AG09319 (cell line): ENCODE measurements at regions not wholly inside any gene's neighbourhood (a gene's known extent, or its start where the extent isn't known, plus 50 kb on each side); places are given as distances from the start of the nearest gene placed in this dataset.

Experiments
- DNase-seq: peaks from one replicate; pipeline ENCODE4 v3.0.0-alpha.2; 2010; ENCODE audit warnings: low read depth; ENCODE audit errors: extremely low read depth
- TF ChIP-seq, protein P1 (sequence below): IDR thresholded peaks from 2 replicates; pipeline ENCODE4 v1.5.1; 2011; ENCODE audit warnings: low read depth, mild to moderate bottlenecking, inconsistent platforms, low read length, moderate library complexity

DNA sequence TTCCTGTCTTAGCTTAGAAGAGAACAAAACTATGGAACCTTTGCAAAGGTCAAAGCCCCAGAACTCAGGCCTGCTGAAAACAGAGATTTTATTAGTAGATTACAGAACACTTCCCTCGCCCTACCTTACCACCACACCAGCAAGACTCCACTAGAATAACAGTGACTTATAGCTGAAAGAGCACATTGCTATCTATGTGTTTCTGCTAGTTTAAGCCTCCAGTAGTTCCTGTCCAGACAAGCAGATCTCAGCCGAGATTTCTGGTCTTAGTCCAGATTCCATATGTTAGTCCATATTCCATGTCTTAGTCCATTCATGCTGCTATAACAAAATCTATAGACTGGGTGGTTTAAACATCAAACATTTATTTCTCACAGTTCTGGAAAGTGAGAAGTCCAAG, 412.3 kb upstream of the ID4 start:
- DNase-seq = no peak
- TF ChIP-seq, protein P1, sequence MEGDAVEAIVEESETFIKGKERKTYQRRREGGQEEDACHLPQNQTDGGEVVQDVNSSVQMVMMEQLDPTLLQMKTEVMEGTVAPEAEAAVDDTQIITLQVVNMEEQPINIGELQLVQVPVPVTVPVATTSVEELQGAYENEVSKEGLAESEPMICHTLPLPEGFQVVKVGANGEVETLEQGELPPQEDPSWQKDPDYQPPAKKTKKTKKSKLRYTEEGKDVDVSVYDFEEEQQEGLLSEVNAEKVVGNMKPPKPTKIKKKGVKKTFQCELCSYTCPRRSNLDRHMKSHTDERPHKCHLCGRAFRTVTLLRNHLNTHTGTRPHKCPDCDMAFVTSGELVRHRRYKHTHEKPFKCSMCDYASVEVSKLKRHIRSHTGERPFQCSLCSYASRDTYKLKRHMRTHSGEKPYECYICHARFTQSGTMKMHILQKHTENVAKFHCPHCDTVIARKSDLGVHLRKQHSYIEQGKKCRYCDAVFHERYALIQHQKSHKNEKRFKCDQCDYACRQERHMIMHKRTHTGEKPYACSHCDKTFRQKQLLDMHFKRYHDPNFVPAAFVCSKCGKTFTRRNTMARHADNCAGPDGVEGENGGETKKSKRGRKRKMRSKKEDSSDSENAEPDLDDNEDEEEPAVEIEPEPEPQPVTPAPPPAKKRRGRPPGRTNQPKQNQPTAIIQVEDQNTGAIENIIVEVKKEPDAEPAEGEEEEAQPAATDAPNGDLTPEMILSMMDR = no peak

DNA sequence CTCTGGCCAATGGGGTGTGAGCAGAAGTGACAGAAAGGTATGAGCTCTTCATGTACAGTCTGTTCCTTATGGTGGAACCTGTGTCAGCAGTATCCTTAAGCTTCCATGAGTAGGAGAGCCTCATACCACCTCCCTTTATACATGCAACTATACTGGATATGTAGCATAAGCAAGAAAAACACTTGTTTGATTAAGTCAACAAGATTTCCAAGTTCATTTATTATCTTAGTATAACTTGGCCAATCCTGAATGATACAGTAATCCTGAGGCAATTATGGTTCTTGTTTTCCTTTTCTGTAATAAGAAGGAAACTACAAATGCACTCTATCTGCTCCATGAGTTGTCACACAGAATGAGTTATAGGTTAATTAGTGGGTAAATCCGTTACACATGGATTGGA, 409.6 kb upstream of the ID4 start:
- TF ChIP-seq, protein P1 = no peak
- no peak for DNase-seq

DNA sequence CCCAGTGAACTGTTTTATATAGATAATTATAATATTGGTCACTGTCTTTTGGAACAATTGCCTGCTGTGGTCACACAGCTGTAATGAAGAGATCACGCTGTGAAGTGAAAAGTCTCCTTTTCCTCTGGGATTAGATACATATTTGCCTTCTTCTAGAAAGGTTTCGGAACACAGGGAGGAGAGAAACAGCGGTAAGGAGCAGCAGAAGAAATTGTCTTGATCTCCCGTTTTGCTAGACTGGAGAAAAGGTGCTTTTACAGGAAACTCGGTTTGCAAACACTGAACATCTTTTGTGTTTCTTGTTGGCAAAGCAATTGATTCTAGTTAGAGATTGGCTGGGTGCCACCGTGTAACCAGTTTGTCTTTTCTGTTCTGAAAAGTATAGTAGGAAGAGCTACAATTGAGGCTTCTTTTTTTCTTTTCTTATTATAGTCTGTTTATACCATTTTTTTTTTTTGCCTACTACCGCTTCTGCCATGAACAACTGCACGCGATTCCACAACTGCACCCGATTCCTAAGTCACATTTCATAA, 404.1 kb upstream of the ID4 start:
- TF ChIP-seq, protein P1 = no peak
- DNase-seq = no peak

DNA sequence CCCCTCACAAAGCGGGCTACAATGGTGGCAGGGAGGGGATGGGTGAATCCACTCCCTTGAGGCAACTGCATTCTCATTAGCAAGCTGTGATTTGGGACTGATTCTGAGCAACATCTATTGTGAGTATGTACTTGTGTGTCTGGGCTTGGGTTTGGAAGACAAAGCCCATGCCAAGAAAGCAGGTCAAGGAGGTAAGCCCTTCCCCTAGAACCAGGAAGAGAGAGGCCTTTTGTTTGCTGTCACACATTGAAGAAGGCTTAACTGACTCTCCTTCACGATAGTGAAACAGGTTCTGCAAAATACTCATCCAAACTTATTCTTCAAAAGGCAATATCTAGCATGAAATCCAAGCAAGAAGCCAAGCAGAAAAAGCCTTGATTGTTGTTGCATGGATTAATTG, 403.1 kb upstream of the ID4 start:
- TF ChIP-seq, protein P1 = no peak
- no peak for DNase-seq

DNA sequence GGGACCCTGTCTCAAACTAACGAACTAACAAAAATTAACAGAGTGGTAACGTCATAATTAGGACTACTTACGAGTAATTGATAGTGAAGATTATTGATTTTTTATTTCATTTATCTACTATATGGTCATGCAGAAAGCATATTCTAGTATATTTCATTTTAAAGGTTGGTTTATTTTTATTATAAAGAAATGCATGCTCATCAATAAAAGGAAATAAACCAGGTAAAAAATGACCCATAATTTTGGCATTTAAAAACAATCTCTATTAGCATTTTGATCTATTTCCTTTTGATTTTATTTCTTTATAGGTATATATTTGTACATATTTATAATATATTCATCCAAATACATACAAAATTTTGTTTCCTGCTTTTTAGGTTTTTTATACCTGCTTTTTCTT, 401.4 kb upstream of the ID4 start:
- TF ChIP-seq, protein P1 = no peak
- no peak for DNase-seq

DNA sequence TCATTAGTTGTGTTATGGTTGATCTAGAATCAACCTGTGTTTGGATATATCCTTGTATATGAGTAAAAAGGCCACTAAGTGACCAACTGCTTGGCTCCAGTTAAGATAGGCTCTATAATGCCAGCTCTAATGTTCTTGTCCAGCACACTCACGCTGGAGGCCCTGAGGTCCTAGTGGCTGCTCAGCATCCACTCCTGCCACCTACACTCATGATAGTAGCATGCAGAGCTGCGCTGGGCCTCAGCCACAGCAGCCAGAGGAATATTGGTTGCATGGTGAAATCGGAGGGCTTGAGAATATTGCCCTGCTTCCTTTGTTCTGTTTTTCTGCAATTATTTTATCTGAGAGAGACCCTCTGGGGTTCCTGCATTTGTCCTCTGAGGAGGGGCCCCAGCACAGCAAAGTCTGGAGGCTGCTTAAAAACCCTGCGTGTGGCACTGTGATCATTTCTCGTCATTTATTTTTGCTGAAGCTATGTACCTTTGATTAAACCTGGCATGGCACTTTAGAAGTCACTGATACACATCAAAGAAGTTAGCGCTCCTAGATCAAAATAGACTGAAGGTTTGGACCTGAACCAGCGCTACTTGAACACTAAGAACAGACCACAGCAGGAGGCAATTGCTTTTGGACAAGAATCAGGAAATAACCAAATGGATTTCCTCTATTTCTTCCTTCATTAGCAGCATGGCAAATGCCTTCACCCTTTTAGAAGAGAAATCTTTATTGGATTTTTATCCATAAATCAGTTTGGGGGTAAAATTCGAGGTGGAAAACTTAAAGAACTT, 398.4 kb upstream of the ID4 start:
- TF ChIP-seq, protein P1 = no peak
- DNase-seq = no peak

DNA sequence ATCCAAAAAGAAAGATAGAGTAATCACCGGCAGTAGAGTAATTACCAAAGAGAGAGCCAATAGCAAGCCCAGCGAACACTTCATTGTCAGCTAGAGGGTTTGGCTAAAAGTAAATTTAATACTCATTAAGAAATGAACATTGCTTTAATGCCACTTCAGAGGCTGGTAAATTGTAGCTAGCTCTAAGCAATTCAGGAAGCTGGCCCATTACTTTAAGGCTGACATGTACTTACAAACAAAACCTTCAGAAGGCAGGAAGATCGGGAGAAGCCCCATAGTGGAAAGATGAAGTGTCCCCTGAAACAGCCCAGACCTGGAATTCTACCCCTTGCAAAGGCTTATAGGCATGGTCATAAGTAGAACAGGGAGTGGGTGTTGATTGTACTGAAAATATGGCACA, 396.6 kb upstream of the ID4 start:
- no peak for DNase-seq
- TF ChIP-seq, protein P1 = no peak
